ENCODE measurements at regions not wholly inside any gene's neighbourhood (a gene's known extent, or its start where the extent isn't known, plus 50 kb on each side); places are given as distances from the start of the nearest gene placed in this dataset.
"Not testable (repeated sequence)": the region's sequence is repeated elsewhere in the genome, so short reads cannot be mapped to it uniquely, and the experiment has no call there.

GRCh38 chr4:25504932-25505636 is 128.0 kb downstream of the ANAPC4 start:
- Histone ChIP-seq H3K4me3 (ENCODE audit: low read length) (no peak overlapping the region), H3K36me3 (ENCODE audit: control insufficient read depth in 2 of 3, insufficient read depth in 3 of 3, low read length in 3 of 3) (no peaks in the 10 kb centered on the region), H3K27ac (ENCODE audit: low read depth, low read length) (no peak overlapping the region), H3K9me3 (ENCODE audit: control insufficient read depth in 2 of 3, low read length in 3 of 3) (peaks cover 0 to 3% (median 0%) of the 10 kb centered on the region in 3 experiments), H3K27me3 (ENCODE audit: control insufficient read depth in 2 of 2, insufficient read depth in 2 of 2, low read length in 2 of 2) (no peaks in the 10 kb centered on the region), H3K4me1 (ENCODE audit: control insufficient read depth in 2 of 2, insufficient read depth in 2 of 2, low read length in 2 of 2) (no peaks in the 10 kb centered on the region)
- Mint-ChIP-seq H3K27ac (no peak overlapping the region), H3K36me3 (peaks cover 0 to 5% (median 0%) of the 10 kb centered on the region in 5 donors), H3K4me1 (peaks cover 0 to 1% (median 0%) of the 10 kb centered on the region in 7 donors), H3K9me3 (peaks cover 0 to 5% (median 2%) of the 10 kb centered on the region in 11 donors), H3K27me3 (peaks cover 0 to 16% (median 4%) of the 10 kb centered on the region in 5 donors), H3K4me3 (no peak overlapping the region)
- CTCF ChIA-PET: interaction anchor here (0.6 kb wide), 1 partner anchor 56 kb away, joined by 7 read pairs; no protein-coding TSS in a partner anchor
- ATAC-seq (no peak), DNase-seq (no peak)
- POLR2A ChIA-PET: no interaction called here
- intact Hi-C loops (cut with micrococcal nuclease): no loop called here

GRCh38 chr4:25505637-25505991 is 128.6 kb downstream of the ANAPC4 start:
- no peak overlapping the region for H3K27ac Mint-ChIP-seq
- ChIA-PET POLR2A (no interaction called here), CTCF (no interaction called here)
- H3K4me1 ChIP-seq (ENCODE audit: control insufficient read depth in 2 of 2, insufficient read depth in 2 of 2, low read length in 2 of 2): no peaks in the 10 kb centered on the region
- ATAC-seq (no peak), DNase-seq (no peak)
- H3K27me3 ChIP-seq (ENCODE audit: control insufficient read depth in 2 of 2, insufficient read depth in 2 of 2, low read length in 2 of 2): no peaks in the 10 kb centered on the region
- H3K9me3 ChIP-seq (ENCODE audit: control insufficient read depth in 2 of 3, low read length in 3 of 3): peaks cover 0 to 3% (median 0%) of the 10 kb centered on the region in 3 experiments
- H3K36me3 Mint-ChIP-seq: peaks cover 0 to 5% (median 0%) of the 10 kb centered on the region in 5 donors
- peaks cover 0 to 5% (median under 1%) of the 10 kb centered on the region in 11 donors for H3K9me3 Mint-ChIP-seq
- peaks cover 0 to 1% (median 0%) of the 10 kb centered on the region in 7 donors for H3K4me1 Mint-ChIP-seq
- peaks cover 0 to 13% (median 4%) of the 10 kb centered on the region in 5 donors for H3K27me3 Mint-ChIP-seq
- H3K4me3 Mint-ChIP-seq: no peak overlapping the region
- intact Hi-C loops (cut with micrococcal nuclease): no loop called here
- no peak overlapping the region for H3K27ac ChIP-seq (ENCODE audit: low read depth, low read length)
- no peak overlapping the region for H3K4me3 ChIP-seq (ENCODE audit: low read length)
- H3K36me3 ChIP-seq (ENCODE audit: control insufficient read depth in 2 of 3, insufficient read depth in 3 of 3, low read length in 3 of 3): no peaks in the 10 kb centered on the region

GRCh38 chr4:25506032-25506571 is 129.0 kb downstream of the ANAPC4 start:
- ChIA-PET CTCF (no interaction called here), POLR2A (no interaction called here)
- no peak overlapping the region for H3K4me3 ChIP-seq (ENCODE audit: low read length)
- H3K27me3 Mint-ChIP-seq: peaks cover 0 to 8% (median 4%) of the 10 kb centered on the region in 5 donors
- H3K9me3 ChIP-seq (ENCODE audit: control insufficient read depth in 2 of 3, low read length in 3 of 3): peaks cover 0 to 3% (median 0%) of the 10 kb centered on the region in 3 experiments
- intact Hi-C loops (cut with micrococcal nuclease): no loop called here
- no peak overlapping the region for H3K4me3 Mint-ChIP-seq
- peaks cover 0 to 5% (median 0%) of the 10 kb centered on the region in 11 donors for H3K9me3 Mint-ChIP-seq
- no peak overlapping the region for H3K27ac Mint-ChIP-seq
- no peaks in the 10 kb centered on the region for H3K4me1 ChIP-seq (ENCODE audit: control insufficient read depth in 2 of 2, insufficient read depth in 2 of 2, low read length in 2 of 2)
- H3K27me3 ChIP-seq (ENCODE audit: control insufficient read depth in 2 of 2, insufficient read depth in 2 of 2, low read length in 2 of 2): no peaks in the 10 kb centered on the region
- no peak overlapping the region for H3K27ac ChIP-seq (ENCODE audit: low read depth, low read length)
- H3K4me1 Mint-ChIP-seq: peaks cover 0 to 1% (median 0%) of the 10 kb centered on the region in 7 donors
- ATAC-seq (peak; percentile 26), DNase-seq (peak in 1 of 9 donors; percentile 2)
- no peaks in the 10 kb centered on the region for H3K36me3 ChIP-seq (ENCODE audit: control insufficient read depth in 2 of 3, insufficient read depth in 3 of 3, low read length in 3 of 3)
- H3K36me3 Mint-ChIP-seq: peaks cover 0 to 5% (median 0%) of the 10 kb centered on the region in 5 donors

- Mint-ChIP-seq H3K36me3 (peaks cover 0 to 5% (median 0%) of the 10 kb centered on the region in 5 donors), H3K4me3 (no peak overlapping the region), H3K27me3 (peaks cover 0 to 4% (median 0%) of the 10 kb centered on the region in 5 donors), H3K27ac (no peak overlapping the region), H3K9me3 (peaks cover 0 to 4% (median 0%) of the 10 kb centered on the region in 11 donors), H3K4me1 (peaks cover 0 to 1% (median 0%) of the 10 kb centered on the region in 7 donors)
- H3K36me3 ChIP-seq (ENCODE audit: control insufficient read depth in 2 of 3, insufficient read depth in 3 of 3, low read length in 3 of 3): no peaks in the 10 kb centered on the region
- peaks cover 0 to 3% (median 0%) of the 10 kb centered on the region in 3 experiments for H3K9me3 ChIP-seq (ENCODE audit: control insufficient read depth in 2 of 3, low read length in 3 of 3)
- DNase-seq (no peak), ATAC-seq (no peak)
- no peak overlapping the region for H3K4me3 ChIP-seq (ENCODE audit: low read length)
- no peaks in the 10 kb centered on the region for H3K4me1 ChIP-seq (ENCODE audit: control insufficient read depth in 2 of 2, insufficient read depth in 2 of 2, low read length in 2 of 2)
- POLR2A ChIA-PET: no interaction called here
- intact Hi-C loops (cut with micrococcal nuclease): no loop called here
- no peaks in the 10 kb centered on the region for H3K27me3 ChIP-seq (ENCODE audit: control insufficient read depth in 2 of 2, insufficient read depth in 2 of 2, low read length in 2 of 2)
- CTCF ChIA-PET: no interaction called here
- no peak overlapping the region for H3K27ac ChIP-seq (ENCODE audit: low read depth, low read length)
These were observed 132.6 kb downstream of the ANAPC4 start for GRCh38 chr4:25509646-25510045.

- H3K27me3 ChIP-seq (ENCODE audit: control insufficient read depth in 2 of 2, insufficient read depth in 2 of 2, low read length in 2 of 2); intact Hi-C loops (cut with micrococcal nuclease); H3K4me1 Mint-ChIP-seq; H3K27ac Mint-ChIP-seq; H3K4me3 Mint-ChIP-seq; H3K4me3 ChIP-seq (ENCODE audit: low read length); POLR2A ChIA-PET; H3K4me1 ChIP-seq (ENCODE audit: control insufficient read depth in 2 of 2, insufficient read depth in 2 of 2, low read length in 2 of 2); ATAC-seq; H3K36me3 Mint-ChIP-seq; DNase-seq; H3K9me3 ChIP-seq (ENCODE audit: control insufficient read depth in 2 of 3, low read length in 3 of 3); H3K36me3 ChIP-seq (ENCODE audit: control insufficient read depth in 2 of 3, insufficient read depth in 3 of 3, low read length in 3 of 3); H3K27ac ChIP-seq (ENCODE audit: low read depth, low read length); H3K9me3 Mint-ChIP-seq: not testable (repeated sequence)
- H3K27me3 Mint-ChIP-seq: peaks cover 0 to 11% (median 2%) of the 10 kb centered on the region in 5 donors
- CTCF ChIA-PET: interaction anchor here (0.6 kb wide), 1 partner anchor 44 kb away, joined by 4 read pairs; no protein-coding TSS in a partner anchor
These were observed 134.8 kb downstream of the ANAPC4 start for GRCh38 chr4:25511823-25512222.

- Histone ChIP-seq H3K27me3 (ENCODE audit: control insufficient read depth in 2 of 2, insufficient read depth in 2 of 2, low read length in 2 of 2) (no peaks in the 10 kb centered on the region), H3K4me3 (ENCODE audit: low read length) (no peak overlapping the region), H3K9me3 (ENCODE audit: control insufficient read depth in 2 of 3, low read length in 3 of 3) (no peaks in the 10 kb centered on the region), H3K27ac (ENCODE audit: low read depth, low read length) (no peak overlapping the region), H3K4me1 (ENCODE audit: control insufficient read depth in 2 of 2, insufficient read depth in 2 of 2, low read length in 2 of 2) (no peaks in the 10 kb centered on the region), H3K36me3 (ENCODE audit: control insufficient read depth in 2 of 3, insufficient read depth in 3 of 3, low read length in 3 of 3) (no peaks in the 10 kb centered on the region)
- no peak overlapping the region for H3K4me3 Mint-ChIP-seq
- POLR2A ChIA-PET: no interaction called here
- intact Hi-C loops (cut with micrococcal nuclease): no loop called here
- peaks cover 0 to 14% (median 4%) of the 10 kb centered on the region in 5 donors for H3K27me3 Mint-ChIP-seq
- CTCF ChIA-PET: no interaction called here
- no peaks in the 10 kb centered on the region for H3K36me3 Mint-ChIP-seq
- peaks cover 0 to 2% (median 0%) of the 10 kb centered on the region in 11 donors for H3K9me3 Mint-ChIP-seq
- ATAC-seq (no peak), DNase-seq (no peak)
- no peaks in the 10 kb centered on the region for H3K4me1 Mint-ChIP-seq
- H3K27ac Mint-ChIP-seq: no peak overlapping the region
These were observed 136.8 kb downstream of the ANAPC4 start for GRCh38 chr4:25513814-25514213.

- Mint-ChIP-seq H3K27ac (no peak overlapping the region), H3K4me1 (no peaks in the 10 kb centered on the region), H3K36me3 (no peaks in the 10 kb centered on the region), H3K27me3 (peaks cover 0 to 10% (median 4%) of the 10 kb centered on the region in 5 donors), H3K9me3 (no peaks in the 10 kb centered on the region), H3K4me3 (no peak overlapping the region)
- Histone ChIP-seq H3K36me3 (ENCODE audit: control insufficient read depth in 2 of 3, insufficient read depth in 3 of 3, low read length in 3 of 3) (no peaks in the 10 kb centered on the region), H3K27me3 (ENCODE audit: control insufficient read depth in 2 of 2, insufficient read depth in 2 of 2, low read length in 2 of 2) (no peaks in the 10 kb centered on the region), H3K27ac (ENCODE audit: low read depth, low read length) (no peak overlapping the region), H3K4me3 (ENCODE audit: low read length) (no peak overlapping the region), H3K4me1 (ENCODE audit: control insufficient read depth in 2 of 2, insufficient read depth in 2 of 2, low read length in 2 of 2) (no peaks in the 10 kb centered on the region), H3K9me3 (ENCODE audit: control insufficient read depth in 2 of 3, low read length in 3 of 3) (no peaks in the 10 kb centered on the region)
- ATAC-seq: no peak
- no peak for DNase-seq
- intact Hi-C loops (cut with micrococcal nuclease): no loop called here
- CTCF ChIA-PET: no interaction called here
- POLR2A ChIA-PET: no interaction called here
These were observed 132.2 kb upstream of the SLC34A2 start for GRCh38 chr4:25523405-25523804.

All from naive thymus-derived CD4-positive, alpha-beta T cell (primary cell).